DMS114 treated with DMSO at 0.1 percent for 48 hours (cell line): ENCODE measurements at regions not wholly inside any gene's neighbourhood (a gene's known extent, or its start where the extent isn't known, plus 50 kb on each side); places are given as distances from the start of the nearest gene placed in this dataset.

Experiments used
- DNase-seq: peaks from one replicate; lab custom pipeline; 2025; ENCODE audit not compliant: unreplicated experiment; lab: John Stamatoyannopoulos, UW

GRCh38 chr3:145116769-145117168 lies 1044.2 kb downstream of the PLOD2 start:
- no peak for DNase-seq

- no peak for DNase-seq
These were observed 1042.7 kb downstream of the PLOD2 start for GRCh38 chr3:145118303-145118702.

- DNase-seq = no peak
These were observed 1035.9 kb downstream of the PLOD2 start for GRCh38 chr3:145124900-145125678.

- DNase-seq = no peak
These were observed 1027.7 kb downstream of the PLOD2 start for GRCh38 chr3:145133281-145133680.

GRCh38 chr3:145134738-145135137 lies 1026.2 kb downstream of the PLOD2 start:
- DNase-seq = no peak

- DNase-seq = no peak
These were observed 1016.6 kb downstream of the PLOD2 start for GRCh38 chr3:145144361-145144760.

DNA sequence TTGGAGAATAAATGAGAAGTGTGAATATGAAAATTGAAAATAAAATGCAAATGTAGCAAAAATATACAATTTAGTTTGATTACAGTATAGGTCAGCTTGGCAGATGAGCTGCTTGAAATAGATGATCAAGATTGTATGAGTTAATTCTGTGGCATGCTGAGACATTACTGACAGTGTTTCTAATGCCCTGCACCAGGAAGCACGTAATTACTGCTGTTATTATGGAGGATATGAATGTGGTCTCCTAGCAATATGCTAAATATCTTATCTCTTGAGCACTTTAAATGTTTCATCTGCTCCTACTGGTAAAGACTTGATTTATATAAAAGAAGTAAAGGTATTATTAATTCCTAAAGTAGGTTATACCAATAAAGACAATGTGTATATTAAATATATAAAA lies 1015.5 kb downstream of the PLOD2 start:
- DNase-seq = no peak

- no peak for DNase-seq
These were observed 1001.3 kb downstream of the PLOD2 start for GRCh38 chr3:145159640-145160039.

GRCh38 chr3:145170121-145170520 lies 990.9 kb downstream of the PLOD2 start:
- no peak for DNase-seq

- DNase-seq = no peak
These were observed 985.4 kb downstream of the PLOD2 start for GRCh38 chr3:145175626-145176025.

DNA sequence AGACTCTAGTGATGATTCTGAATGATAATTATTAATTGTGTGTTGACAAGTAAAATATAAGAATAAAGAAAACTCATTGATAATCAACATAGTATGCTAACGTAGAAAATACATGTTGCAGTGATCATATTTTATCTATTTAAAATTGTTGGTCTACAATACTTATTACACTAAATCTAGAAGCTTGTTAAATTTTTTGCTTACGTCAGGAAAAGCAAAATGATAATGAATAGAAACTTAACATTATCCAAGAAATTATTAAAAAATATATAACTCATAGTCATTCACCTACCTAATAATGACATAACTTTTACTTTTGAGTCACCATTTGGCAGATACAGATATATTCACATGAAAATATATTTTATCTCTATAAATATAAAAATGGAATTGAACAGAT lies 984.1 kb downstream of the PLOD2 start:
- no peak for DNase-seq

- DNase-seq = no peak
These were observed 983.2 kb downstream of the PLOD2 start for GRCh38 chr3:145177828-145178227.

DNA sequence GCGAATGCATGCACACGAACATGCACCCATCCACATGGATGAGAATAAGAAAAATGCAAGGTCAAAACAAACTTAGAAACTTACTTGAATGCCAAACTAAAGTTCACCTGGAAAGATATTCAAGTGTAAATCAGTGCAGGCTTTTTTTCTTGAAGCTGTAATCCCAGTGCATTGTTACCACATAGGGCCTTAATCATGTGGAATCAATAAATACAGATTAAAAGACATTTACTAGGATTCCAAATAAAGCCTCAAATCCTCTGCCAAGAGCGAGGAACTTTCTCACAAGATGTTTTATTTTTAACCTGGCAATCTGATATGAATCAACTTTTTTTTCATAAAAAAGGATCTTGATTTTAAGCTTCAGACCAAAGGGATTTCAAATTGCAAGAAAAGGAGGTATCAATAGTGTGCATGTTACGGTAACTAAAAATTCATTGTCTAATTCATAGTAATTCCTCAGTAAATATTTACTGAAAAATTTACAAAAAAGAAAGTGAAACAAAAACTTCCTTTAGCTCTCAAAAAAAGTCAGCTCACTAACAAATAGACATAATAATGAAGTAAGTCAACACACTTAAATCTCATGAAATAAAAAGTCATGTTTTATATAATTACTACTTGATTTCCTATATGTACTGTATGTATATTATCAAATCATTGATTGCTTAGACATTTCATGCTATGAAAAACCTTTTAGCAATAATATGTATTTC lies 978.6 kb downstream of the PLOD2 start:
- no peak for DNase-seq

GRCh38 chr3:145183261-145183660 lies 977.7 kb downstream of the PLOD2 start:
- no peak for DNase-seq

- no peak for DNase-seq
These were observed 972.8 kb downstream of the PLOD2 start for GRCh38 chr3:145188079-145188770.

DNA sequence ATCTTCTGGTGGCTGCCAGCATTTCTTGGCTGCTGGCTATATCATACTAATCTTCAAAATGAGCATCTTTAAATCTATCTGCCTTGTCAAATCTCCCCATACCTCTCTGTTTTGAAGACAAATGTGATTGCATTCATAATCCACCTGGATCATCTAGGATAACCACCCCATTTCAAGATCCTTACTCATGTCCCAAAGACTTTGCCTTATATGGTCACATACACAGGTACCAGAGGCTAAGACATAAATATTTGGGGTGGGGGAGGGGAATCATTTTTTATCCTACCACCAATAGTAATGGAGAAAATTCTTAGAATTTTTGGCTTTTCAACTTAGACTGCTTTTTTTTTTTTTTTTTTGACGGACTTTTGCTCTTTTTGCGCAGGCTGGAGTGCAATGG lies 970.8 kb downstream of the PLOD2 start:
- DNase-seq = no peak

- no peak for DNase-seq
These were observed 970.2 kb downstream of the PLOD2 start for GRCh38 chr3:145190761-145191160.

GRCh38 chr3:145191543-145191942 lies 969.4 kb downstream of the PLOD2 start:
- DNase-seq = no peak

- no peak for DNase-seq
These were observed 963.7 kb downstream of the PLOD2 start for GRCh38 chr3:145197051-145197820.

DNA sequence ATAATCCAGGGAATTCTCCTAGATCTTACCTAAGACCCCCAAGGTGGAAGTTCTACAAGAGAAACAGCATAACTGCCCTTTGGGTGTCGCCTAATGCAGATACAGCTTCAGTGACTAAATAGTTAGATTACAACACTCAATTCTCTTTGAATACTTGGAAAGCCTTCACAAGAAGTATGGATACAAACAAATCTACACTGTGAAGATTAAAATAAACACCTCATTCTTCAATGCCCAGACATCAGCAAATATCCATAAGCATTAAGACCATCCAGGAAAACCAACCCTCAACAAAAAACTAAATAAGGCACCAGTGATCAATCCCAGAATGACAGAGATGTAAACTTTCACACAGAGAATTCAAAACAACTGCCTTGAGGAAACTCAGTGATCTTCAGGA lies 963.2 kb downstream of the PLOD2 start:
- DNase-seq = no peak

- DNase-seq = no peak
These were observed 951.4 kb downstream of the PLOD2 start for GRCh38 chr3:145209561-145209960.
